GM12878 (cell line): ENCODE measurements at regions not wholly inside any gene's neighbourhood (a gene's known extent, or its start where the extent isn't known, plus 50 kb on each side); places are given as distances from the start of the nearest gene placed in this dataset.
A peak's percentile ranks its signal among the peaks of the same experiment; 100 is the strongest.

ENCODE experiments used
- ATAC-seq: fragments of 200-7000 bp; cut with Tn5 transposase; 3 replicates; pipeline ENCODE4 v1.9.1; 2020; ENCODE audit warnings: mild to moderate bottlenecking, moderate library complexity
- BruUV-seq: library from RNA; stranded (reverse); fragments of 400-500 nt; replicated peaks from 2 replicates; lab custom pipeline; 2021; lab: Mats Ljungman, UMichigan
- CTCF ChIA-PET: fragments of 300-600 bp; sonication (Branson Sonifier 250); formaldehyde crosslinking; extraction: SDS; loops from one replicate; lab custom pipeline; 2021; ENCODE audit warnings: inconsistent platforms; lab: Yijun Ruan, JAX
- POLR2A ChIA-PET: fragments of 350-600 bp; formaldehyde crosslinking; extraction: SDS; loops from one replicate; lab custom pipeline; 2021; ENCODE audit warnings: inconsistent platforms; lab: Charles Lee
- RAD21 ChIA-PET: fragments of 300-600 bp; sonication (Branson Sonifier 250); formaldehyde crosslinking; loops from one replicate; lab custom pipeline; 2023; ENCODE audit warnings: antibody characterized with exemption; ENCODE audit not compliant: unreplicated experiment; lab: Charles Lee
- SMC1A ChIA-PET: fragments of 300-600 bp; sonication (Branson Sonifier 250); formaldehyde crosslinking; loops from one replicate; lab custom pipeline; 2023; ENCODE audit not compliant: unreplicated experiment, uncharacterized antibody; lab: Charles Lee
- DNase-seq: peaks from one replicate; pipeline ENCODE4 v3.0.0-alpha.2; 2011; ENCODE audit warnings: low read depth, low spot score
- FAIRE-seq: peaks from 3 replicates; lab custom pipeline; 2011; peaks lifted over from hg19 to GRCh38; lab: Jason Lieb, UNC
- H2AFZ ChIP-seq: 2 replicates; pipeline ENCODE4 v1.6.0; 2011; ENCODE audit warnings: low read depth, low read length, control low read depth; ENCODE audit not compliant: control insufficient read depth
- H3K27ac ChIP-seq: 2 replicates; pipeline ENCODE4 v1.5.1; 2011; ENCODE audit warnings: control low read depth; ENCODE audit not compliant: control insufficient read depth, insufficient read depth
- H3K27me3 ChIP-seq, 2 experiments: replicated peaks in 1 of 2; 2 replicates each; pipeline versions ENCODE4 v1.6.0 to v1.6.1; 2011; ENCODE audit warnings: low read length in 1 of 2; ENCODE audit not compliant: control insufficient read depth in 2 of 2, insufficient read depth in 2 of 2
- H3K36me3 ChIP-seq, 2 experiments: 2 replicates each; pipeline ENCODE4 v1.5.1; 2011; ENCODE audit warnings: low read length in 1 of 2; ENCODE audit not compliant: control insufficient read depth in 2 of 2, insufficient read depth in 2 of 2
- H3K4me1 ChIP-seq: 2 replicates; pipeline ENCODE4 v1.6.1; 2011; ENCODE audit warnings: mild to moderate bottlenecking, low read length, moderate library complexity, mixed read lengths; ENCODE audit not compliant: control insufficient read depth, insufficient read depth
- H3K4me2 ChIP-seq: 2 replicates; pipeline ENCODE4 v1.6.0; 2011; ENCODE audit warnings: control low read depth; ENCODE audit not compliant: control insufficient read depth, insufficient read depth
- H3K4me3 ChIP-seq: fragments of 200-600 bp; sonication (generic); 2 replicates; pipeline ENCODE4 v1.5.1; 2016
- H3K79me2 ChIP-seq: 2 replicates; pipeline ENCODE4 v1.6.0; 2011; ENCODE audit warnings: low read length; ENCODE audit not compliant: control insufficient read depth, insufficient read depth
- H3K9ac ChIP-seq: 2 replicates; pipeline ENCODE4 v1.8.0; 2011; ENCODE audit warnings: low read length, control low read depth, mixed read lengths; ENCODE audit not compliant: control insufficient read depth, insufficient read depth
- H3K9me3 ChIP-seq: replicated peaks from 3 replicates; pipeline ENCODE4 v1.5.1; 2011; ENCODE audit warnings: mild to moderate bottlenecking, low read length; ENCODE audit not compliant: control insufficient read depth, insufficient read depth
- H4K20me1 ChIP-seq: 2 replicates; pipeline ENCODE4 v1.6.0; 2011; ENCODE audit not compliant: control insufficient read depth, insufficient read depth
- CTCF ChIP-seq, 3 experiments: IDR thresholded peaks in 2 of 3; conservative IDR thresholded peaks in 1 of 3; 2 replicates each; pipeline ENCODE4 v1.5.1; 2011; ENCODE audit warnings: low read depth in 3 of 3, low read length in 3 of 3, mild to moderate bottlenecking in 3 of 3, control low read depth in 2 of 3, moderate library complexity in 2 of 3, inconsistent platforms in 1 of 3, mixed read lengths in 1 of 3; ENCODE audit not compliant: control insufficient read depth in 2 of 3, insufficient read depth in 1 of 3; ENCODE audit errors: extremely low read depth in 1 of 3
- EGR1 ChIP-seq, 2 experiments: IDR thresholded peaks; 1 replicate in 1 of 2; 2 replicates in 1 of 2; pipeline ENCODE4 v1.6.1; 2011 to 2012; ENCODE audit warnings: low read depth in 2 of 2, low read length in 2 of 2, borderline replicate concordance in 1 of 2, mild to moderate bottlenecking in 1 of 2, moderate library complexity in 1 of 2
- HCFC1 ChIP-seq: fragments of 150-350 bp; IDR thresholded peaks from 2 replicates; pipeline ENCODE4 v1.6.1; 2014; ENCODE audit warnings: low read length
- IKZF1 ChIP-seq: fragments of 450-650 bp; conservative IDR thresholded peaks from 2 replicates; pipeline ENCODE4 v1.6.1; 2017; ENCODE audit warnings: antibody characterized with exemption, mild to moderate bottlenecking
- JUND ChIP-seq: IDR thresholded peaks from 2 replicates; pipeline ENCODE4 v1.6.1; 2012; ENCODE audit warnings: low read depth, mild to moderate bottlenecking, low read length, improper control_type of control experiment, moderate library complexity
- MTA2 ChIP-seq: fragments of 450-650 bp; IDR thresholded peaks from 2 replicates; pipeline ENCODE4 v1.6.1; 2016; ENCODE audit warnings: low read depth, mild to moderate bottlenecking, moderate library complexity
- POLR2AphosphoS2 ChIP-seq: IDR thresholded peaks from 2 replicates; pipeline ENCODE4 v1.6.1; 2011; ENCODE audit warnings: low read depth, mild to moderate bottlenecking, low read length, improper control_type of control experiment, moderate library complexity
- RAD21 ChIP-seq: IDR thresholded peaks from 2 replicates; pipeline ENCODE4 v1.6.1; 2011; ENCODE audit warnings: mild to moderate bottlenecking, low read depth, low read length, moderate library complexity; ENCODE audit not compliant: insufficient read depth
- RUNX3 ChIP-seq: IDR thresholded peaks from 2 replicates; pipeline ENCODE4 v1.6.1; 2012; ENCODE audit warnings: low read length, inconsistent platforms
- SMARCA5 ChIP-seq: fragments of 450-650 bp; IDR thresholded peaks from 2 replicates; pipeline ENCODE4 v1.6.1; 2017; ENCODE audit warnings: mild to moderate bottlenecking
- SMC3 ChIP-seq: IDR thresholded peaks from 2 replicates; pipeline ENCODE4 v1.6.1; 2011; ENCODE audit warnings: low read length, improper control_type of control experiment, borderline replicate concordance
- ZBED1 ChIP-seq: IDR thresholded peaks from 2 replicates; pipeline ENCODE4 v1.6.1; 2016; ENCODE audit warnings: borderline replicate concordance
- ZNF207 ChIP-seq: fragments of 450-650 bp; IDR thresholded peaks from 2 replicates; pipeline ENCODE4 v1.6.1; 2014; ENCODE audit warnings: antibody characterized with exemption, mild to moderate bottlenecking, borderline replicate concordance
- ZNF384 ChIP-seq: IDR thresholded peaks from 2 replicates; pipeline ENCODE4 v1.6.1; 2012; ENCODE audit warnings: low read depth, mild to moderate bottlenecking, low read length, improper control_type of control experiment, borderline replicate concordance
- ZNF622 ChIP-seq: fragments of 450-650 bp; IDR thresholded peaks from 2 replicates; pipeline ENCODE4 v1.6.1; 2017; ENCODE audit warnings: mild to moderate bottlenecking, inconsistent platforms
- ZZZ3 ChIP-seq: IDR thresholded peaks from 2 replicates; pipeline ENCODE4 v1.6.1; 2011; ENCODE audit warnings: low read depth; ENCODE audit not compliant: control insufficient read depth, insufficient read length
- WGBS: methylation state at CpG from one replicate; pipeline ENCODE4 v1.1.6; 2016; ENCODE audit warnings: low lambda C conversion rate; ENCODE audit not compliant: insufficient replicate concordance, insufficient coverage; ENCODE audit errors: missing lambda C conversion rate; 5-methylcytosine and 5-hydroxymethylcytosine counted together
- in situ Hi-C: fragments of 300-500 bp; cut with MboI; formaldehyde crosslinking; loops from 9 replicates; pipeline ENCODE4 v1.14.3; 2018; ENCODE audit warnings: mixed read lengths
- intact Hi-C: fragments of 100-400 bp; cut with micrococcal nuclease; formaldehyde crosslinking; loops from one replicate; pipeline ENCODE4 v1.14.2; 2022; ENCODE audit not compliant: unreplicated experiment

GRCh38 chr6:21360336-21360735 lies 233.2 kb upstream of the SOX4 start:
- DNase-seq: no peak
- peak overlapping the region; percentile 16; the same call in 1 of the 2 replicates for H2AFZ ChIP-seq
- no peak overlapping the region for H3K27ac ChIP-seq
- no peak overlapping the region for H3K4me3 ChIP-seq
- H4K20me1 ChIP-seq: no peaks in the 10 kb centered on the region
- in situ Hi-C loops (no loop called here), intact Hi-C loops (no loop called here)
- FAIRE-seq: no peak
- 14% methylated on average over 6 of the region's 6 CpGs for WGBS
- BruUV-seq: no TSS peak
- ChIA-PET SMC1A (interaction anchor here (1.0 to 1.2 kb wide), 3 partner anchors 79 to 238 kb away, joined by 3 read pairs; no protein-coding TSS in a partner anchor), POLR2A (interaction anchor here (0.8 kb wide), 1 partner anchor 9 kb away, joined by 3 read pairs; no protein-coding TSS in a partner anchor), RAD21 (interaction anchor here (0.5 to 1.9 kb wide), 3 partner anchors 104 to 228 kb away, joined by 3 to 7 read pairs (median 3); no protein-coding TSS in a partner anchor), CTCF (no interaction called here)
- no peaks in the 10 kb centered on the region for H3K36me3 ChIP-seq
- no peaks in the 10 kb centered on the region for H3K27me3 ChIP-seq
- H3K4me2 ChIP-seq: no peak overlapping the region
- no peak for TF ChIP-seq MTA2
- no peak for TF ChIP-seq ZNF622
- no peak for TF ChIP-seq ZBED1
- TF ChIP-seq ZNF384: no peak
- no peak for TF ChIP-seq ZZZ3
- TF ChIP-seq CTCF (IDR thresholded peaks at IDR 0.05 in 2 of 3, conservative IDR thresholded peaks at IDR 0.05 in 1 of 3; ENCODE audit: control insufficient read depth in 2 of 3, extremely low read depth in 1 of 3, insufficient read depth in 1 of 3, low read depth in 3 of 3, low read length in 3 of 3): peak in 2 of 3 experiments; percentile 13 to 25; a peak in 2 of 6 replicates
- no peak for TF ChIP-seq SMARCA5
- TF ChIP-seq RAD21: peak; percentile 19; the same call in 1 of the 2 replicates
- no peak for TF ChIP-seq ZNF207
- no peak for TF ChIP-seq JUND
- 0 out of 2 replicates have a peak, but pooled peaks have one; percentile 11 for TF ChIP-seq SMC3
- no peak for TF ChIP-seq POLR2AphosphoS2
- no peak for TF ChIP-seq HCFC1
- no peak for TF ChIP-seq EGR1 (IDR thresholded peaks at IDR 0.05; ENCODE audit: borderline replicate concordance in 1 of 2, low read depth in 2 of 2, low read length in 2 of 2)
- 0 out of 2 replicates have a peak, but pooled peaks have one; percentile 8 for TF ChIP-seq IKZF1
- TF ChIP-seq RUNX3: peak; percentile 68
- H3K79me2 ChIP-seq: no peaks in the 10 kb centered on the region
- peaks cover 3% of the 10 kb centered on the region; the same call in 1 of the 2 replicates for H3K4me1 ChIP-seq
- H3K9ac ChIP-seq: no peak overlapping the region
- H3K9me3 ChIP-seq: no peaks in the 10 kb centered on the region; the same call in 2 of the 3 replicates
- peak; percentile 65 for ATAC-seq
